ENCODE measurements at regions not wholly inside any gene's neighbourhood (a gene's known extent, or its start where the extent isn't known, plus 50 kb on each side); places are given as distances from the start of the nearest gene placed in this dataset.

GRCh38 chr2:167380555-167380954, 492.3 kb downstream of the XIRP2 start:
- intact Hi-C loops (cut with DNase I): no loop called here

GRCh38 chr2:167380094-167380493, 491.8 kb downstream of the XIRP2 start:
- TF ChIP-seq CTCF (IDR thresholded peaks at IDR 0.05) (no peak), POLR2AphosphoS5 (IDR thresholded peaks at IDR 0.05) (no peak), POLR2A (IDR thresholded peaks at IDR 0.05) (no peak)
- 90% methylated on average over 2 of the region's 2 CpGs for WGBS

More at GRCh38 chr2:167380555-167380954, 492.3 kb downstream of the XIRP2 start:
- TF ChIP-seq POLR2A (IDR thresholded peaks at IDR 0.05) (no peak), POLR2AphosphoS5 (IDR thresholded peaks at IDR 0.05) (no peak)
- no peaks in the 10 kb centered on the region for H3K27me3 ChIP-seq (replicated peaks; ENCODE audit: insufficient read depth)
- DNase-seq (ENCODE audit: low spot score): no peak
- H3K9me3 ChIP-seq: no peaks in the 10 kb centered on the region
- no peak overlapping the region for H3K4me3 ChIP-seq
- H3K4me1 ChIP-seq (replicated peaks): no peaks in the 10 kb centered on the region
- 74% methylated on average over 4 of the region's 4 CpGs for WGBS
- H3K36me3 ChIP-seq: no peaks in the 10 kb centered on the region
- H3K27ac ChIP-seq: no peak overlapping the region

GRCh38 chr2:167369083-167369482, 480.8 kb downstream of the XIRP2 start:
- intact Hi-C loops (cut with DNase I): no loop called here
- Histone ChIP-seq H3K9me3 (no peaks in the 10 kb centered on the region), H3K36me3 (no peaks in the 10 kb centered on the region), H3K4me1 (replicated peaks) (no peaks in the 10 kb centered on the region), H3K4me3 (no peak overlapping the region), H3K27me3 (replicated peaks; ENCODE audit: insufficient read depth) (no peaks in the 10 kb centered on the region), H3K27ac (no peak overlapping the region)
- 81% methylated on average over 1 of the region's 1 CpG for WGBS
- DNase-seq (ENCODE audit: low spot score): no peak
- TF ChIP-seq CTCF (IDR thresholded peaks at IDR 0.05): no peak

More at GRCh38 chr2:167380094-167380493, 491.8 kb downstream of the XIRP2 start:
- intact Hi-C loops (cut with DNase I): no loop called here
- Histone ChIP-seq H3K27ac (no peak overlapping the region), H3K36me3 (no peaks in the 10 kb centered on the region), H3K9me3 (no peaks in the 10 kb centered on the region), H3K4me1 (replicated peaks) (no peaks in the 10 kb centered on the region), H3K4me3 (no peak overlapping the region), H3K27me3 (replicated peaks; ENCODE audit: insufficient read depth) (no peaks in the 10 kb centered on the region)
- DNase-seq (ENCODE audit: low spot score): no peak

DNA sequence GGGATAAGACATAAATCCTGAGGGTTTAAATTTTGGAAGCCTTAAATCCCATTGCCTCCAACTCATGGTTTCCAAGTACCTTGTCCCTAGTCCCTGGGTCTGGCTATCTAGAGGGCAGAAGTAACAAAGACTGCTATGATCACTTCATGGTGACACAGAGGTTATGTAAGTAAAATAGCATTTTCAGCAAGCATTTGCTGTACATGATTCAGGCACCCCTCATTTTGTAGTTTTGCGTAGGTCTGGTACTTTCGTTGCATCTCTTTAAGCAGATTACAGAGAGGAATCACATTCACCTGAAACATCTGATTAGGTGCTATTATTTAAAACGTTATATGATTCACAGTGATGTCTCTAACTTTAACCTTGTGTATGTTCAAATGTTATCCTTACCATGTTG, 480.1 kb downstream of the XIRP2 start:
- H3K4me3 ChIP-seq: no peak overlapping the region
- H3K27me3 ChIP-seq (replicated peaks; ENCODE audit: insufficient read depth): no peaks in the 10 kb centered on the region
- TF ChIP-seq POLR2A (IDR thresholded peaks at IDR 0.05) (no peak), POLR2AphosphoS5 (IDR thresholded peaks at IDR 0.05) (no peak), CTCF (IDR thresholded peaks at IDR 0.05) (no peak)
- intact Hi-C loops (cut with DNase I): no loop called here
- no peaks in the 10 kb centered on the region for H3K36me3 ChIP-seq
- H3K4me1 ChIP-seq (replicated peaks): no peaks in the 10 kb centered on the region
- H3K9me3 ChIP-seq: no peaks in the 10 kb centered on the region
- 91% methylated on average over 3 of the region's 3 CpGs for WGBS
- H3K27ac ChIP-seq: no peak overlapping the region
- DNase-seq (ENCODE audit: low spot score): no peak

DNA sequence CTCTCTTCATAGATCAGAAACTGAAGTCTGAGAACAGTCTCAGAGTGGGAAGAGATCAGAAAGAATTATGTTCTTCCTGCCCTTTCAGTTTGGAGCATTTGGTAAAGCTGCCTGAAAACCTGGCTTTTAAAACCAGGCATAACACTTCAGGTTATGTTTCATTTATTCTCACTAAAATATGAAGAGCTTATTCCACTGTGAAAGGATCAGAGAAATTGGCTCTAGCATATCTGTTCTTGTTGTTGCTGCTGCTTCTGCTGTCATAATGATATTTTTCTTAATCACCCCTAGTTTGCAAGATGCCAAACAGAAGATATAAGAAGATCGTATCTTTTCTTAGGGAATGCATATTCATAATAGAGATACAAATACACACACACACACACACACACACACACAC, 476.9 kb downstream of the XIRP2 start:
- Histone ChIP-seq H3K9me3 (no peaks in the 10 kb centered on the region), H3K36me3 (no peaks in the 10 kb centered on the region), H3K27ac (no peak overlapping the region), H3K4me1 (replicated peaks) (no peaks in the 10 kb centered on the region), H3K27me3 (replicated peaks; ENCODE audit: insufficient read depth) (no peaks in the 10 kb centered on the region), H3K4me3 (no peak overlapping the region)
- WGBS: 69% methylated on average over 1 of the region's 1 CpG
- no peak for DNase-seq (ENCODE audit: low spot score)
- TF ChIP-seq POLR2A (IDR thresholded peaks at IDR 0.05) (no peak), CTCF (IDR thresholded peaks at IDR 0.05) (no peak)
- intact Hi-C loops (cut with DNase I): no loop called here
